IMR-90 (cell line): ENCODE measurements at regions not wholly inside any gene's neighbourhood (a gene's known extent, or its start where the extent isn't known, plus 50 kb on each side); places are given as distances from the start of the nearest gene placed in this dataset.

Experiments
- ATAC-seq: fragments of 200-7000 bp; cut with Tn5 transposase; 2 replicates; pipeline ENCODE4 v1.9.1; 2020; ENCODE audit warnings: low read depth, mild to moderate bottlenecking, moderate library complexity
- BruUV-seq: library from RNA; stranded (reverse); fragments of 400-500 nt; replicated peaks from 2 replicates; lab custom pipeline; 2021; lab: Mats Ljungman, UMichigan
- CTCF ChIA-PET: fragments of 300-600 bp; formaldehyde crosslinking; extraction: SDS; loops from one replicate; lab custom pipeline; 2021; ENCODE audit warnings: antibody characterized with exemption; lab: Yijun Ruan, JAX
- POLR2A ChIA-PET: fragments of 300-600 bp; sonication (Branson Sonifier 250); formaldehyde crosslinking; loops from one replicate; lab custom pipeline; 2022; ENCODE audit warnings: antibody characterized with exemption; ENCODE audit not compliant: unreplicated experiment; lab: Charles Lee
- DNase-seq: peaks from one replicate; pipeline ENCODE4 v3.0.0; 2013
- H2AFZ ChIP-seq: replicated peaks from 2 replicates; pipeline ENCODE3; 2013; ENCODE audit warnings: low read length, mild to moderate bottlenecking; ENCODE audit not compliant: poor library complexity
- H2AK5ac ChIP-seq: 2 replicates; pipeline ENCODE4 v1.6.1; 2013; ENCODE audit warnings: low read depth, low read length, inconsistent platforms
- H2AK9ac ChIP-seq: replicated peaks from 2 replicates; pipeline ENCODE3; 2013; ENCODE audit warnings: mild to moderate bottlenecking, low read depth, low read length, moderate library complexity; ENCODE audit not compliant: poor library complexity
- H2BK120ac ChIP-seq: 2 replicates; pipeline ENCODE4 v1.6.1; 2013; ENCODE audit warnings: low read depth, low read length, inconsistent platforms
- H2BK15ac ChIP-seq: 3 replicates; pipeline ENCODE4 v1.6.1; 2013; ENCODE audit warnings: low read depth, low read length, inconsistent platforms
- H2BK20ac ChIP-seq: 2 replicates; pipeline ENCODE4 v1.6.1; 2013; ENCODE audit warnings: low read depth, mild to moderate bottlenecking, inconsistent platforms, low read length, moderate library complexity
- H2BK5ac ChIP-seq: 2 replicates; pipeline ENCODE4 v1.6.1; 2013; ENCODE audit warnings: mild to moderate bottlenecking, low read depth, low read length, inconsistent platforms; ENCODE audit not compliant: poor library complexity, severe bottlenecking
- H3K14ac ChIP-seq: replicated peaks from 2 replicates; pipeline ENCODE4 v1.6.1; 2013; ENCODE audit warnings: low read depth, low read length, inconsistent platforms
- H3K18ac ChIP-seq: 2 replicates; pipeline ENCODE4 v1.6.1; 2013; ENCODE audit warnings: low read depth, low read length, control low read depth
- H3K23ac ChIP-seq: 2 replicates; pipeline ENCODE4 v1.6.1; 2013; ENCODE audit warnings: low read depth, low read length, inconsistent platforms
- H3K27ac ChIP-seq: 2 replicates; pipeline ENCODE4 v1.5.1; 2013; ENCODE audit warnings: mild to moderate bottlenecking, control low read depth, low read length; ENCODE audit not compliant: insufficient read depth
- H3K27me3 ChIP-seq: 2 replicates; pipeline ENCODE4 v1.6.1; 2013; ENCODE audit warnings: low read length; ENCODE audit not compliant: control insufficient read depth, insufficient read depth
- H3K36me3 ChIP-seq: 2 replicates; pipeline ENCODE4 v1.6.1; 2013; ENCODE audit warnings: low read length, mixed read lengths; ENCODE audit not compliant: control insufficient read depth, insufficient read depth
- H3K4ac ChIP-seq: 2 replicates; pipeline ENCODE4 v1.6.1; 2013; ENCODE audit warnings: low read depth, low read length, inconsistent platforms
- H3K4me1 ChIP-seq: 2 replicates; pipeline ENCODE4 v1.6.1; 2013; ENCODE audit warnings: low read length, mixed read lengths; ENCODE audit not compliant: control insufficient read depth, insufficient read depth
- H3K4me2 ChIP-seq: 2 replicates; pipeline ENCODE4 v1.6.1; 2013; ENCODE audit warnings: low read depth, mild to moderate bottlenecking, control low read depth, low read length, moderate library complexity
- H3K4me3 ChIP-seq: 2 replicates; pipeline ENCODE4 v1.5.1; 2013; ENCODE audit warnings: low read depth, mild to moderate bottlenecking, control low read depth, low read length, moderate library complexity; ENCODE audit not compliant: insufficient read depth
- H3K56ac ChIP-seq: 2 replicates; pipeline ENCODE4 v1.6.1; 2013; ENCODE audit warnings: low read length, inconsistent platforms; ENCODE audit not compliant: insufficient read depth; ENCODE audit errors: extremely low read depth
- H3K79me1 ChIP-seq, 2 experiments: 2 replicates each; pipeline ENCODE4 v1.6.1; 2013; ENCODE audit warnings: low read length in 2 of 2, inconsistent platforms in 1 of 2, low read depth in 1 of 2
- H3K9ac ChIP-seq: 2 replicates; pipeline ENCODE4 v1.6.1; 2013; ENCODE audit warnings: low read depth, low read length, control low read depth
- H3K9me1 ChIP-seq: 2 replicates; pipeline ENCODE4 v1.6.1; 2013; ENCODE audit warnings: low read length, inconsistent platforms; ENCODE audit not compliant: insufficient read depth
- H3K9me3 ChIP-seq: 2 replicates; pipeline ENCODE4 v1.6.1; 2013; ENCODE audit warnings: low read length; ENCODE audit not compliant: control insufficient read depth, insufficient read depth
- H4K20me1 ChIP-seq: 2 replicates; pipeline ENCODE4 v1.6.1; 2013; ENCODE audit warnings: low read length, inconsistent platforms; ENCODE audit not compliant: insufficient read depth
- H4K5ac ChIP-seq: 2 replicates; pipeline ENCODE4 v1.6.1; 2013; ENCODE audit warnings: mild to moderate bottlenecking, low read depth, low read length, control low read depth
- H4K8ac ChIP-seq, 2 experiments: 2 replicates each; pipeline ENCODE4 v1.6.1; 2013; ENCODE audit warnings: low read depth in 2 of 2, low read length in 2 of 2, control low read depth in 1 of 2, inconsistent platforms in 1 of 2
- H4K91ac ChIP-seq: 2 replicates; pipeline ENCODE4 v1.6.1; 2013; ENCODE audit warnings: low read depth, low read length, inconsistent platforms; ENCODE audit not compliant: insufficient read depth
- BHLHE40 ChIP-seq: fragments of 150-350 bp; IDR thresholded peaks from 2 replicates; pipeline ENCODE4 v1.6.1; 2016; ENCODE audit warnings: mild to moderate bottlenecking, low read depth, low read length
- CEBPB ChIP-seq: IDR thresholded peaks from 2 replicates; pipeline ENCODE4 v1.6.1; 2012; ENCODE audit warnings: low read depth, low read length, improper control_type of control experiment
- CHD1 ChIP-seq: IDR thresholded peaks from 2 replicates; pipeline ENCODE4 v1.6.1; 2012; ENCODE audit warnings: low read depth, low read length, improper control_type of control experiment
- CTCF ChIP-seq: conservative IDR thresholded peaks from 2 replicates; pipeline ENCODE4 v1.5.1; 2012; ENCODE audit warnings: mild to moderate bottlenecking, low read depth, low read length, improper control_type of control experiment
- ELK1 ChIP-seq: fragments of 150-350 bp; IDR thresholded peaks from 2 replicates; pipeline ENCODE4 v1.6.1; 2016; ENCODE audit warnings: low read depth, mild to moderate bottlenecking, low read length, moderate library complexity, borderline replicate concordance
- FOS ChIP-seq: fragments of 150-350 bp; IDR thresholded peaks from 2 replicates; pipeline ENCODE4 v1.6.1; 2016; ENCODE audit warnings: low read depth, low read length
- POLR2A ChIP-seq: IDR thresholded peaks from 2 replicates; pipeline ENCODE4 v1.6.1; 2012; ENCODE audit warnings: mild to moderate bottlenecking, low read depth, low read length
- RAD21 ChIP-seq: IDR thresholded peaks from 2 replicates; pipeline ENCODE4 v1.6.1; 2012; ENCODE audit warnings: low read length, improper control_type of control experiment
- RCOR1 ChIP-seq: IDR thresholded peaks from 2 replicates; pipeline ENCODE4 v1.6.1; 2012; ENCODE audit warnings: mild to moderate bottlenecking, low read length, improper control_type of control experiment; ENCODE audit not compliant: insufficient replicate concordance
- SMC3 ChIP-seq: fragments of 150-350 bp; IDR thresholded peaks from 2 replicates; pipeline ENCODE4 v1.6.1; 2016; ENCODE audit warnings: low read depth, mild to moderate bottlenecking, antibody characterized with exemption, low read length, moderate library complexity
- USF2 ChIP-seq: fragments of 150-350 bp; IDR thresholded peaks from 2 replicates; pipeline ENCODE4 v1.6.1; 2017; ENCODE audit warnings: mild to moderate bottlenecking, antibody characterized with exemption, low read length, low read depth
- dilution Hi-C: fragments of 300-500 bp; cut with HindIII; formaldehyde crosslinking; loops from one replicate; pipeline ENCODE4 v1.14.3; 2018; ENCODE audit warnings: low sequenced_read_pairs; ENCODE audit not compliant: unreplicated experiment
- in situ Hi-C: fragments of 300-500 bp; cut with MboI; formaldehyde crosslinking; loops from 3 replicates; pipeline ENCODE4 v1.14.3; 2019; ENCODE audit warnings: low sequenced_read_pairs, inconsistent platforms, mixed read lengths
- intact Hi-C: fragments of 100-400 bp; cut with micrococcal nuclease; formaldehyde crosslinking; loops from 2 replicates; pipeline ENCODE4 v1.10.0; 2022

- CTCF ChIA-PET, result interaction anchor here (0.6 kb wide), 2 partner anchors 219 to 295 kb away, joined by 3 read pairs; no protein-coding TSS in a partner anchor
- H3K4me2 ChIP-seq, result 0 out of 2 replicates have a peak overlapping the region, but pooled peaks have one; percentile 33
- H3K36me3 ChIP-seq, result no peaks in the 10 kb centered on the region
- H2AK5ac ChIP-seq, result no peak overlapping the region
- H2BK15ac ChIP-seq, result no peak overlapping the region
- ATAC-seq (peak; percentile 69), DNase-seq (peak; percentile 62)
- H2BK20ac ChIP-seq, result no peak overlapping the region
- POLR2A ChIA-PET, result no interaction called here
- H4K91ac ChIP-seq, result no peak overlapping the region
- no peaks in the 10 kb centered on the region for H3K27me3 ChIP-seq
- BruUV-seq, result no TSS peak
- no peak overlapping the region for H3K56ac ChIP-seq
- no peak overlapping the region for H4K5ac ChIP-seq
- no peak for TF ChIP-seq CHD1
- no peak for TF ChIP-seq RAD21
- no peak for TF ChIP-seq BHLHE40
- no peak for TF ChIP-seq USF2
- TF ChIP-seq CEBPB, result no peak
- TF ChIP-seq RCOR1, result no peak
- no peak for TF ChIP-seq POLR2A
- TF ChIP-seq CTCF, result no peak
- TF ChIP-seq ELK1, result no peak
- TF ChIP-seq FOS, result no peak
- no peak for TF ChIP-seq SMC3
- no peak overlapping the region for H3K4ac ChIP-seq
- no peak overlapping the region for H3K14ac ChIP-seq
- dilution Hi-C loops, result no loop called here
- no peak overlapping the region for H2AFZ ChIP-seq
- H3K79me1 ChIP-seq, result no peaks in the 10 kb centered on the region
- H4K20me1 ChIP-seq, result no peaks in the 10 kb centered on the region
- no peak overlapping the region for H3K18ac ChIP-seq
- H3K4me3 ChIP-seq, result no peak overlapping the region
- H3K9me3 ChIP-seq, result no peaks in the 10 kb centered on the region
- in situ Hi-C loops, result no loop called here
- intact Hi-C loops, result no loop called here
- no peaks in the 10 kb centered on the region for H3K9me1 ChIP-seq
- peaks cover 5% of the 10 kb centered on the region; the same call in 1 of the 2 replicates for H3K4me1 ChIP-seq
- no peak overlapping the region for H3K23ac ChIP-seq
- no peak overlapping the region for H2BK5ac ChIP-seq
- H2BK120ac ChIP-seq, result no peak overlapping the region
- H3K27ac ChIP-seq, result no peak overlapping the region
- H3K9ac ChIP-seq, result no peak overlapping the region
- no peak overlapping the region for H2AK9ac ChIP-seq
- H4K8ac ChIP-seq, result no peak overlapping the region
Measured at GRCh38 chr11:103659743-103660142, 376.7 kb upstream of the DDI1 start.
